ENCODE measurements at regions not wholly inside any gene's neighbourhood (a gene's known extent, or its start where the extent isn't known, plus 50 kb on each side); places are given as distances from the start of the nearest gene placed in this dataset.

DNA sequence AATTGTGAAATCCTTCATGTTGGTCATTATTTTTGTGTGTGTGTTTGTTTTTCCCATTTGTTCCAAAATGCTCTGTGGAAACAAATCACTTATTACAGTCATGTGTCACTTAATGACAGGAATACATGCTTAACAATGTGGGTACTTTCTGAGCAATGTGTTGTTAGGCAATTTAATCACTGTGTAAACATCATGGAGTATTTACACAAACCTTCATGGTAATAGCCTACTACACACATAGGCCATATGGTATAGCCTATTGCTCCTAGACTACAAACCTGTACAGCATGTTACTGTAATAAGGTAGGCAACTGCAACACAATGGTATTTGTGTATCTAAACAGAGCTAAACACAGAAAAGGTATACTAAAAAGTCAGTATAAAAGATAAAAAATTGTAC, 388.9 kb upstream of the PPP1R2C start:
- H3K36me3 ChIP-seq (replicated peaks; ENCODE audit: low read depth, low read length): no peaks in the 10 kb centered on the region
- H3K27me3 ChIP-seq (ENCODE audit: low read depth, low read length): no peaks in the 10 kb centered on the region
- no peaks in the 10 kb centered on the region for H3K79me2 ChIP-seq (ENCODE audit: low read length)
- no peak overlapping the region for H3K4me2 ChIP-seq (ENCODE audit: low read length)
- H3K9ac ChIP-seq (ENCODE audit: low read length): no peak overlapping the region
- no peak overlapping the region for H3K4me3 ChIP-seq (ENCODE audit: low read length)
- no peak overlapping the region for H3K27ac ChIP-seq (ENCODE audit: low read length)
- H3K9me3 ChIP-seq (ENCODE audit: insufficient read depth, low read length): no peaks in the 10 kb centered on the region
- TF ChIP-seq EZH2phosphoT487 (IDR thresholded peaks at IDR 0.05; ENCODE audit: low read depth): no peak
- TF ChIP-seq, protein P1, sequence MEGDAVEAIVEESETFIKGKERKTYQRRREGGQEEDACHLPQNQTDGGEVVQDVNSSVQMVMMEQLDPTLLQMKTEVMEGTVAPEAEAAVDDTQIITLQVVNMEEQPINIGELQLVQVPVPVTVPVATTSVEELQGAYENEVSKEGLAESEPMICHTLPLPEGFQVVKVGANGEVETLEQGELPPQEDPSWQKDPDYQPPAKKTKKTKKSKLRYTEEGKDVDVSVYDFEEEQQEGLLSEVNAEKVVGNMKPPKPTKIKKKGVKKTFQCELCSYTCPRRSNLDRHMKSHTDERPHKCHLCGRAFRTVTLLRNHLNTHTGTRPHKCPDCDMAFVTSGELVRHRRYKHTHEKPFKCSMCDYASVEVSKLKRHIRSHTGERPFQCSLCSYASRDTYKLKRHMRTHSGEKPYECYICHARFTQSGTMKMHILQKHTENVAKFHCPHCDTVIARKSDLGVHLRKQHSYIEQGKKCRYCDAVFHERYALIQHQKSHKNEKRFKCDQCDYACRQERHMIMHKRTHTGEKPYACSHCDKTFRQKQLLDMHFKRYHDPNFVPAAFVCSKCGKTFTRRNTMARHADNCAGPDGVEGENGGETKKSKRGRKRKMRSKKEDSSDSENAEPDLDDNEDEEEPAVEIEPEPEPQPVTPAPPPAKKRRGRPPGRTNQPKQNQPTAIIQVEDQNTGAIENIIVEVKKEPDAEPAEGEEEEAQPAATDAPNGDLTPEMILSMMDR (IDR thresholded peaks at IDR 0.05; ENCODE audit: low read depth, low read length): no peak
- H3K4me1 ChIP-seq (ENCODE audit: low read length): no peaks in the 10 kb centered on the region
- H2AFZ ChIP-seq (ENCODE audit: low read depth, low read length): no peak overlapping the region
- no peaks in the 10 kb centered on the region for H4K20me1 ChIP-seq (ENCODE audit: insufficient read depth, low read length)

DNA sequence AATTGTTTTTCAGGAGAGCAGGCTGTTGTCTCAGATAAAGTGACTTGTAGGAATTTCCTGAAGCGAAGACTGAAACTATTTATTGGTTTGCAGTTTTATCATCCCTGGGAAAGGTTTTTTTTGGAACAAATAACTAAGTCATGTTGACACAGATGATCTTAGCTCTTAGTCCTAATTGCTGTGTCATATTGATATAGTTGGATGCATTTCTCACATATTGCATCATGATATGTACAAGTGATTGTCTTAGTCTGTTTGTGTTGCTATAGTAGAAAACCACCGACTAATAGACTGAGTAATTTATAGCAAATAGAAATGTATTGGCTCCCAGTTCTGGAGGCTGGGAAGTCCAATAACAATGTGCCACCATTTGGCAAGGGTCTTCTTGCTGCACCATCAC, 397.5 kb upstream of the PPP1R2C start:
- no peak overlapping the region for H3K4me3 ChIP-seq (ENCODE audit: low read length)
- H2AFZ ChIP-seq (ENCODE audit: low read depth, low read length): no peak overlapping the region

DNA sequence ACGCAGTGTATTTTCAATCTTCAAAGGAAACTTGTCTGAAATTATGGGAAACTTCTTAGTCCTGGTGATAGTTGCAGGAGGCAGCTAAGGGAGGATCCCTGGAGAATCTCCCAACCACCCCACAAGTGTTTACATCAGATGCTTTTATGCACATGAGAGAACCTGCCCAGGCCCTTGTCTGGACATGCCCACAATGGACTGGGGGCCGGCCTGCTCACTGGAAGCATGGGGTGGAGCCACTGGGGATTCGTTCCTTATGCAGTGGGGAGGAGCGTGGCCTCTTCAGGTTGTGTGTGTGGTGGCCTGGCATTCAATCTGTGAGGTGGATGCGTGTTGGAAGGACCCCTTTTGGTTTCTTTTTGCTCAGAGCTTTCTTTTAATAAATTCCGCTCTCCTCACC, 398.7 kb upstream of the PPP1R2C start:
- Histone ChIP-seq H3K4me2 (ENCODE audit: low read length) (no peak overlapping the region), H3K79me2 (ENCODE audit: low read length) (no peaks in the 10 kb centered on the region), H3K4me1 (ENCODE audit: low read length) (no peaks in the 10 kb centered on the region), H4K20me1 (ENCODE audit: insufficient read depth, low read length) (no peaks in the 10 kb centered on the region), H3K36me3 (replicated peaks; ENCODE audit: low read depth, low read length) (no peaks in the 10 kb centered on the region), H3K27me3 (ENCODE audit: low read depth, low read length) (no peaks in the 10 kb centered on the region), H3K4me3 (ENCODE audit: low read length) (no peak overlapping the region), H2AFZ (ENCODE audit: low read depth, low read length) (no peak overlapping the region), H3K9me3 (ENCODE audit: insufficient read depth, low read length) (no peaks in the 10 kb centered on the region), H3K9ac (ENCODE audit: low read length) (no peak overlapping the region), H3K27ac (ENCODE audit: low read length) (no peak overlapping the region)
- no peak for TF ChIP-seq EZH2phosphoT487 (IDR thresholded peaks at IDR 0.05; ENCODE audit: low read depth)
- TF ChIP-seq, protein P1 (IDR thresholded peaks at IDR 0.05; ENCODE audit: low read depth, low read length): no peak

More for the DNA sequence above, 397.5 kb upstream of the PPP1R2C start:
- Histone ChIP-seq H3K79me2 (ENCODE audit: low read length) (no peaks in the 10 kb centered on the region), H4K20me1 (ENCODE audit: insufficient read depth, low read length) (no peaks in the 10 kb centered on the region), H3K4me1 (ENCODE audit: low read length) (no peaks in the 10 kb centered on the region), H3K27me3 (ENCODE audit: low read depth, low read length) (no peaks in the 10 kb centered on the region), H3K4me2 (ENCODE audit: low read length) (no peak overlapping the region), H3K9ac (ENCODE audit: low read length) (no peak overlapping the region), H3K36me3 (replicated peaks; ENCODE audit: low read depth, low read length) (no peaks in the 10 kb centered on the region), H3K27ac (ENCODE audit: low read length) (no peak overlapping the region), H3K9me3 (ENCODE audit: insufficient read depth, low read length) (no peaks in the 10 kb centered on the region)
- TF ChIP-seq, protein P1 (IDR thresholded peaks at IDR 0.05; ENCODE audit: low read depth, low read length): no peak
- no peak for TF ChIP-seq EZH2phosphoT487 (IDR thresholded peaks at IDR 0.05; ENCODE audit: low read depth)

DNA sequence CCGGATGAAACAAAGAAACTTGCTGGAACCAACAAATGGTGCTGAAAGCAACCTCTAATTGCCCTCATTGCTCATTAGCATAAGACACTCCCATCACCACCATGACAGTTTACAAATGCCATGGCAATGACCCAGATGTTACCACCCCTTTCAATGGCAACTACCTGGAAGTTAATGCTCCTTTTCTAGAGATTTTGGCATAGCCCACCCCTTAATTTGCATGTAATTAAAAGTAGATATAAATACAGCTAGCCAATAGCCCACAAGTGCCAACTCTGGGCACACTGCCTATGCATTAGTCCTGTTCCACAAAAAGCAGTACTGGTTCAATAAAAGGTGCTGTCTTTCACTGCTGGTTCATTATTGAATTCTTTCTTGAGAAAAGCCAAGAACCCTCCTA, 410.3 kb upstream of the PPP1R2C start:
- Histone ChIP-seq H3K79me2 (ENCODE audit: low read length) (no peaks in the 10 kb centered on the region), H3K36me3 (replicated peaks; ENCODE audit: low read depth, low read length) (no peaks in the 10 kb centered on the region), H3K27ac (ENCODE audit: low read length) (no peak overlapping the region), H3K9ac (ENCODE audit: low read length) (no peak overlapping the region), H4K20me1 (ENCODE audit: insufficient read depth, low read length) (no peaks in the 10 kb centered on the region), H3K27me3 (ENCODE audit: low read depth, low read length) (no peaks in the 10 kb centered on the region), H3K4me3 (ENCODE audit: low read length) (no peak overlapping the region), H3K9me3 (ENCODE audit: insufficient read depth, low read length) (no peaks in the 10 kb centered on the region), H2AFZ (ENCODE audit: low read depth, low read length) (no peak overlapping the region), H3K4me1 (ENCODE audit: low read length) (peaks cover 6% of the 10 kb centered on the region; the same call in 1 of the 2 replicates), H3K4me2 (ENCODE audit: low read length) (no peak overlapping the region)
- no peak for TF ChIP-seq EZH2phosphoT487 (IDR thresholded peaks at IDR 0.05; ENCODE audit: low read depth)

DNA sequence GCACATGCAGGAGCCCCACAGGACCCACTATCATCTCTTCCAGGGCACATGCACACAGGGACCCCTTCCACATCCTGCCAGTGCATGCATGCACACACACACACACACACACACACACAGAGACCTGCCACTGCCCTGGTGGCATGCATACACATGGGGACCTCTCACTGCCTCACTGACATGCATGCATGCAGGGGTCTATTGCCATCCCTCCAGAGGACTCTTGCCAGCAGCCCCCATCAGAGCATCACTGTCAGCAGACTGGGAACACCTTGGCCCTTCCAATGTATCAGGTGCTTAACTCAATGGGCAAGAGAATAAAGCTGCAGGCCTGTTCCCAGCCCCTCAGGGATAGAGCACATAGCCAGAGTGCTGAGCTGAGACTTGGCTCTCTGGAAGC, 433.6 kb upstream of the PPP1R2C start:
- H3K27ac ChIP-seq (ENCODE audit: low read length): no peak overlapping the region
- no peak overlapping the region for H3K4me3 ChIP-seq (ENCODE audit: low read length)
- H3K4me1 ChIP-seq (ENCODE audit: low read length): no peaks in the 10 kb centered on the region
- no peak overlapping the region for H3K9ac ChIP-seq (ENCODE audit: low read length)
- no peaks in the 10 kb centered on the region for H3K36me3 ChIP-seq (replicated peaks; ENCODE audit: low read depth, low read length)
- TF ChIP-seq, protein P1 (IDR thresholded peaks at IDR 0.05; ENCODE audit: low read depth, low read length): no peak
- TF ChIP-seq EZH2phosphoT487 (IDR thresholded peaks at IDR 0.05; ENCODE audit: low read depth): no peak
- H3K79me2 ChIP-seq (ENCODE audit: low read length): no peaks in the 10 kb centered on the region
- H3K27me3 ChIP-seq (ENCODE audit: low read depth, low read length): no peaks in the 10 kb centered on the region
- H4K20me1 ChIP-seq (ENCODE audit: insufficient read depth, low read length): no peaks in the 10 kb centered on the region
- no peaks in the 10 kb centered on the region for H3K9me3 ChIP-seq (ENCODE audit: insufficient read depth, low read length)
- H2AFZ ChIP-seq (ENCODE audit: low read depth, low read length): no peak overlapping the region
- no peak overlapping the region for H3K4me2 ChIP-seq (ENCODE audit: low read length)
